A549 (cell line): ENCODE measurements at regions not wholly inside any gene's neighbourhood (a gene's known extent, or its start where the extent isn't known, plus 50 kb on each side); places are given as distances from the start of the nearest gene placed in this dataset.

Source experiments
- ATAC-seq, 2 experiments: fragments of 200-7000 bp in 1 of 2; fragments of >200 bp in 1 of 2; cut with Nextera tagmentation in 1 of 2; cut with Tn5 transposase in 1 of 2; 3 replicates each; pipeline versions ENCODE4 v1.8.0 to v1.9.1; 2018 to 2020; ENCODE audit warnings: mild to moderate bottlenecking in 1 of 2, moderate library complexity in 1 of 2
- CTCF ChIA-PET: fragments of 300-600 bp; sonication (Branson Sonifier 250); formaldehyde crosslinking; extraction: SDS; loops from one replicate; lab custom pipeline; 2021; ENCODE audit warnings: antibody characterized with exemption, inconsistent platforms; lab: Yijun Ruan, JAX
- POLR2A ChIA-PET: fragments of 350-600 bp; formaldehyde crosslinking; extraction: SDS; loops from one replicate; lab custom pipeline; 2021; ENCODE audit warnings: antibody characterized with exemption, inconsistent platforms; lab: Yijun Ruan, JAX
- DNase-seq, 2 experiments: peaks; one replicate each; pipeline versions ENCODE4 v3.0.0 to v3.0.0-alpha.2; 2011 to 2016; ENCODE audit warnings: low read depth in 1 of 2, low spot score in 1 of 2
- FAIRE-seq: peaks from 2 replicates; lab custom pipeline; 2011; peaks lifted over from hg19 to GRCh38; lab: Jason Lieb, UNC
- H3K27ac ChIP-seq, 2 experiments: fragments of >200 bp; sonication (Bioruptor Twin); formaldehyde crosslinking; 3 replicates each; pipeline ENCODE4 v1.5.1; 2016 to 2017
- H3K4me1 ChIP-seq: fragments of >200 bp; sonication (Bioruptor Twin); formaldehyde crosslinking; 3 replicates; pipeline ENCODE4 v1.6.1; 2016
- H3K4me2 ChIP-seq: fragments of >200 bp; sonication (Bioruptor Twin); formaldehyde crosslinking; 3 replicates; pipeline ENCODE4 v1.6.1; 2016
- H3K4me3 ChIP-seq: fragments of >200 bp; sonication (Bioruptor Twin); formaldehyde crosslinking; 3 replicates; pipeline ENCODE4 v1.5.1; 2016
- H3K9me3 ChIP-seq: fragments of >200 bp; sonication (Bioruptor Twin); formaldehyde crosslinking; 3 replicates; pipeline ENCODE4 v1.6.1; 2016
- CBX8 ChIP-seq: fragments of 200-600 bp; sonication (generic); IDR thresholded peaks from 2 replicates; pipeline ENCODE4 v1.6.1; 2016
- CEBPB ChIP-seq, 2 experiments: fragments of >200 bp in 1 of 2; sonication (Bioruptor Twin) in 1 of 2; formaldehyde crosslinking in 1 of 2; IDR thresholded peaks; 2 replicates each; pipeline ENCODE4 v1.6.1; 2012 to 2016
- CHD4 ChIP-seq: fragments of 200-600 bp; sonication (generic); IDR thresholded peaks from 2 replicates; pipeline ENCODE4 v1.6.1; 2016; ENCODE audit warnings: antibody characterized with exemption, mild to moderate bottlenecking, borderline replicate concordance
- CTCF ChIP-seq: fragments of >200 bp; sonication (Bioruptor Twin); formaldehyde crosslinking; IDR thresholded peaks from 3 replicates; pipeline ENCODE4 v1.5.1; 2016
- EHF ChIP-seq: fragments of 250-450 bp; sonication (Bioruptor Pico); IDR thresholded peaks from 2 replicates; pipeline ENCODE4 v1.5.0; 2020; ENCODE audit warnings: mild to moderate bottlenecking
- ESRRA ChIP-seq: fragments of 150-350 bp; IDR thresholded peaks from 2 replicates; pipeline ENCODE4 v1.6.1; 2014; ENCODE audit warnings: mild to moderate bottlenecking, low read length, borderline replicate concordance
- FOSL2 ChIP-seq, 2 experiments: fragments of 450-650 bp in 1 of 2; fragments of >200 bp in 1 of 2; sonication (Bioruptor Twin) in 1 of 2; formaldehyde crosslinking; IDR thresholded peaks; 2 replicates each; pipeline versions ENCODE4 v1.5.0 to v1.6.1; 2016 to 2020; ENCODE audit warnings: mild to moderate bottlenecking in 1 of 2, moderate library complexity in 1 of 2
- FOXS1 ChIP-seq: fragments of 250-450 bp; sonication (Bioruptor Pico); IDR thresholded peaks from 2 replicates; pipeline ENCODE4 v1.5.0; 2020; ENCODE audit warnings: mild to moderate bottlenecking, moderate library complexity
- HDAC2 ChIP-seq: fragments of 200-600 bp; sonication (generic); IDR thresholded peaks from 2 replicates; pipeline ENCODE4 v1.6.1; 2016
- HOXA7 ChIP-seq: fragments of 250-450 bp; sonication (Bioruptor Pico); IDR thresholded peaks from 2 replicates; pipeline ENCODE4 v1.5.0; 2020; ENCODE audit warnings: mild to moderate bottlenecking, moderate library complexity
- HOXB5 ChIP-seq: fragments of 250-450 bp; sonication (Bioruptor Pico); IDR thresholded peaks from 2 replicates; pipeline ENCODE4 v1.5.0; 2020; ENCODE audit warnings: mild to moderate bottlenecking, moderate library complexity
- KDM5A ChIP-seq: fragments of 200-600 bp; sonication (generic); IDR thresholded peaks from 2 replicates; pipeline ENCODE4 v1.6.1; 2016; ENCODE audit warnings: antibody characterized with exemption, mild to moderate bottlenecking
- MYC ChIP-seq: IDR thresholded peaks from 2 replicates; pipeline ENCODE4 v1.6.1; 2012; ENCODE audit warnings: mild to moderate bottlenecking, inconsistent platforms, low read length, improper control_type of control experiment, borderline replicate concordance
- NFE2L2 ChIP-seq: fragments of 150-350 bp; conservative IDR thresholded peaks from 2 replicates; pipeline ENCODE4 v1.6.1; 2014; ENCODE audit warnings: low read length
- RAD21 ChIP-seq, 2 experiments: fragments of >200 bp in 1 of 2; sonication (Bioruptor Twin) in 1 of 2; formaldehyde crosslinking in 1 of 2; IDR thresholded peaks in 1 of 2; conservative IDR thresholded peaks in 1 of 2; 2 replicates in 1 of 2; 3 replicates in 1 of 2; pipeline ENCODE4 v1.6.1; 2012 to 2018; ENCODE audit warnings: inconsistent platforms in 1 of 2
- REST ChIP-seq: fragments of 200-600 bp; sonication (generic); IDR thresholded peaks from 2 replicates; pipeline ENCODE4 v1.6.1; 2016; ENCODE audit warnings: antibody characterized with exemption, mild to moderate bottlenecking, moderate library complexity
- RNF2 ChIP-seq: fragments of 200-600 bp; sonication (generic); IDR thresholded peaks from 2 replicates; pipeline ENCODE4 v1.6.1; 2016; ENCODE audit warnings: low read depth, mild to moderate bottlenecking, antibody characterized with exemption, moderate library complexity, borderline replicate concordance
- SMC3 ChIP-seq: fragments of >200 bp; sonication (Bioruptor Twin); formaldehyde crosslinking; IDR thresholded peaks from 3 replicates; pipeline ENCODE4 v1.6.1; 2018; ENCODE audit warnings: inconsistent platforms
- TP53 ChIP-seq: fragments of 250-450 bp; sonication (Bioruptor Pico); IDR thresholded peaks from 2 replicates; pipeline ENCODE4 v1.5.0; 2021; ENCODE audit warnings: mild to moderate bottlenecking, moderate library complexity
- USF2 ChIP-seq: fragments of 450-650 bp; IDR thresholded peaks from 2 replicates; pipeline ENCODE4 v1.6.1; 2014; ENCODE audit warnings: antibody characterized with exemption
- ZFP36 ChIP-seq: fragments of 450-650 bp; IDR thresholded peaks from 2 replicates; pipeline ENCODE4 v1.6.1; 2014; ENCODE audit warnings: borderline replicate concordance; ENCODE audit not compliant: partially characterized antibody
- ZNF302 ChIP-seq: fragments of 250-450 bp; sonication (Bioruptor Pico); IDR thresholded peaks from 2 replicates; pipeline ENCODE4 v1.9.0; 2021; ENCODE audit warnings: inconsistent platforms, mild to moderate bottlenecking, moderate library complexity
- WGBS: methylation state at CpG from one replicate; pipeline ENCODE4 v1.1.6; 2017; ENCODE audit errors: missing lambda C conversion rate; 5-methylcytosine and 5-hydroxymethylcytosine counted together
- TF ChIP-seq, protein P1 (sequence below): fragments of >200 bp; sonication (Bioruptor Twin); formaldehyde crosslinking; IDR thresholded peaks from 2 replicates; pipeline ENCODE4 v1.6.1; 2016

DNA sequence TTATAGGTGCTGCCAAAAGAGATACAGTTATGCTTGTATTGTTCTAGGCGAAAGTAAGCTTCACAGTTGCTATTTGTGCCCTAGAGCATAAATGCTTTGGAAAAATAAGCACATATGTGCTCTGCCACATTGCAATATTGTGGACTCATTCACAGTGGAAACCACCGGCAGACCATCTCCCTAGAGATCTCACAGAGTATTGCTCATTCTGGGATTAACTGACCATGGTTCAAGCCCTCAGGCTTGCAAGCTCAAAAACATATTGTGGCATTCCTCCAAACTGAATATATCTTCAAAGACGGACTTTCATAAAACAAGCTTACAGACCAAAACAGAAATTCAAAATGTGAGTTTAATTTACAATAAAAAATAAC, 158.2 kb upstream of the CCDC150 start:
- POLR2A ChIA-PET = no interaction called here
- Histone ChIP-seq H3K4me1 (no peaks in the 10 kb centered on the region), H3K4me2 (no peak overlapping the region), H3K9me3 (no peaks in the 10 kb centered on the region), H3K4me3 (no peak overlapping the region), H3K27ac (no peak overlapping the region)
- FAIRE-seq = no peak
- TF ChIP-seq NFE2L2 (no peak), KDM5A (no peak), CEBPB (IDR thresholded peaks at IDR 0.05) (no peak), CTCF (no peak), CBX8 (no peak), HOXA7 (CRISPR knock-in tag) (no peak), REST (no peak), USF2 (no peak), EHF (CRISPR knock-in tag) (no peak), TP53 (CRISPR knock-in tag) (no peak), FOXS1 (CRISPR knock-in tag) (no peak), MYC (no peak), SMC3 (no peak), CHD4 (no peak), HDAC2 (no peak), FOSL2 (IDR thresholded peaks at IDR 0.05) (no peak), FOSL2 (CRISPR knock-in tag; IDR thresholded peaks at IDR 0.05) (no peak), HOXB5 (CRISPR knock-in tag) (no peak)
- TF ChIP-seq, protein P1, sequence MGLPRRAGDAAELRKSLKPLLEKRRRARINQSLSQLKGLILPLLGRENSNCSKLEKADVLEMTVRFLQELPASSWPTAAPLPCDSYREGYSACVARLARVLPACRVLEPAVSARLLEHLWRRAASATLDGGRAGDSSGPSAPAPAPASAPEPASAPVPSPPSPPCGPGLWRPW = no peak
- WGBS = 88% methylated on average over 3 of the region's 3 CpGs
- no peak for DNase-seq
- no peak for ATAC-seq
- CTCF ChIA-PET = interaction anchor here (0.6 kb wide), 1 partner anchor 1262 kb away, joined by 3 read pairs; no protein-coding TSS in a partner anchor

GRCh38 chr2:196482119-196483065, 157.1 kb upstream of the CCDC150 start:
- TF ChIP-seq RNF2 = no peak
- 0 out of 5 replicates have a peak, but pooled peaks of 1 of the 2 experiments have one; percentile 3 for TF ChIP-seq RAD21 (conservative IDR thresholded peaks at IDR 0.05 in 1 of 2, IDR thresholded peaks at IDR 0.05 in 1 of 2)
- no peak for TF ChIP-seq ZFP36
- no peak for TF ChIP-seq ZNF302 (CRISPR knock-in tag)
- TF ChIP-seq ESRRA = no peak
- TF ChIP-seq HOXB5 (CRISPR knock-in tag) = no peak
- ChIA-PET POLR2A (interaction anchor here (0.5 to 0.6 kb wide), 2 partner anchors 13 to 497 kb away, joined by 3 to 5 read pairs; no protein-coding TSS in a partner anchor), CTCF (interaction anchor here (1.0 kb wide), 1 partner anchor 18 kb away, joined by 3 read pairs; no protein-coding TSS in a partner anchor)
- H3K4me1 ChIP-seq = no peaks in the 10 kb centered on the region
- 82% methylated on average over 6 of the region's 6 CpGs for WGBS
- ATAC-seq = peak in 1 of 2 experiments; percentile 36; a peak in 1 of 6 replicates
- H3K27ac ChIP-seq = no peak overlapping the region
- no peaks in the 10 kb centered on the region for H3K9me3 ChIP-seq
- FAIRE-seq = no peak
- no peak overlapping the region for H3K4me2 ChIP-seq
- no peak for DNase-seq
- no peak overlapping the region for H3K4me3 ChIP-seq
